HPDE6-E6E7 (cell line): ENCODE measurements at regions not wholly inside any gene's neighbourhood (a gene's known extent, or its start where the extent isn't known, plus 50 kb on each side); places are given as distances from the start of the nearest gene placed in this dataset.
A peak's percentile ranks its signal among the peaks of the same experiment; 100 is the strongest.

Experiments used
- DNase-seq: peaks from one replicate; pipeline ENCODE4 v3.0.0; 2011; ENCODE audit warnings: missing footprints; ENCODE audit errors: extremely low spot score

DNA sequence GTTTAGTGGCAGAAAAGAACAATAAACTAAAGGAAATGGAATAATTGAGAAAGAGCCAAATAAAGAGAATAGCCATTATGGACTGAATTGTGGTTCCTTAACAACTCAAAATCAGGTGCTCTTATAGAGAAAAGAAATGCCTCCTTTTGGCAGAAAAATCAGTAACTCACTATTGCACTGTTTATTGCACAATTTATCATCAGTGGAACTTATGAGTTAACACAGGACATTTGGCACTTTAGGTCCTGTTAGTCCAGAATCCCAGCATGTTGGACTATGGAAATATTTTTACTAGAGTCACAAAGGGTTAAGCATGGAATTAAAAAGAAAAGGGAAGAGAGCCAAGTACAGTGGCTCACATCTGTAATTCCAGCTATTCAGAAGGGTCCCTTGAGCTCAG, 53.8 kb upstream of the JMY start:
- DNase-seq = no peak

DNA sequence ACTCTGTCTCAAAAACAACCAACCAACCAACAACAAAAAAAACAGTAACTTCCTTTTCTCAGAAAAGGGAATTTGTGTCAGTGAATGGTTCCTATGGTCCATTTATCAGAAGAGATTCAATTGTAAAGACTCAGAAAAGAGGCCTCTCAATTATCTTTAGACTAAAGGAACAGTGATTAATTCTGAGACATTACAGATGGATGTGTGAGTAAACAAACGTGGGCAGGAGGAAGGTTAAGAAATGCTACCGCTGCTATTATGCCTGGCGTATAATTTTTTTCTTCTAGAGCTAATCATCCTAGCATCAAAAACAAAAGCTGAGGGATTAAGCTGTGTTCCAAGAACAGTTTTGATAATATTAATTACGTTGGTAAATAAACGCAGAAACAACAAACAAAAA, 52.9 kb upstream of the JMY start:
- DNase-seq = no peak

DNA sequence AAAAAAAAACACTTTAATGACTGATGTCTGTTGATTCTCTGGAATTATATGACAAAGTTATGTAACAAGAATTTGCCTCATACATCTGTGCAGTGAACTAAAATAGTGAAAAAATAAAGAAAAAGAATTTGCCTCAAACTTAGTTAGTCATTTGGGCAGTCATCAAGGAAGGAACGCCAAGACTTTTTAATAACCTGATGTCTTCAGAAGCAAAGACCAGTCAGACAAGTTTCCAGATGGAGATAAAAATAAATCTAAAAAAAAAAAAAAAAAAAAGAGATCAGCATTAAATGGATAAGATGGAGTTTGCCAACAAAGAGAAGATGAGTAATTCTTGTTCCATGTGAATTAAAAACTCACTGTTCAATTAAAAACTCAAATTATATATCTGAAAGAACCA, 52.3 kb upstream of the JMY start:
- DNase-seq = peak; percentile 58

DNA sequence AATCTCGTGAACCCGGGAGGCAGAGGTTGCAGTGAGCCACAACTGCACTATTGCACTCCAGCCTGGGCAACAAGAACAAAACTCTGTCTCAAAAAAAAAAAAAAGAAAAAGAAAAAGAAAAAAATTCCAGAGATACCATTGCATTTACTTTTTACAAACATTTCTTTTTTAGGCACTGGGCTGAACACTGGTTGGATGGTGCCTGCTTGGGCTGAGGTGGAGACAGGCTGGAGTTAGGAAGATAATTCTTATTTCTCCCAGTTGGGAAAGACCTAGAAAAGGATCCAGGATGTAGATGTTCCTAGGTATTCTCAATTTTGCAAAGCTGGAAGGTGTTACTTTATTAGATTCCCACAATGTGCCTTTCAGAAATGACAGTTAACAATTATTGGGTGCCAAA, 49.9 kb upstream of the JMY start:
- no peak for DNase-seq
